ENCODE measurements at regions not wholly inside any gene's neighbourhood (a gene's known extent, or its start where the extent isn't known, plus 50 kb on each side); places are given as distances from the start of the nearest gene placed in this dataset.
"Not testable (repeated sequence)": the region's sequence is repeated elsewhere in the genome, so short reads cannot be mapped to it uniquely, and the experiment has no call there.

GRCh38 chr2:156769802-156770201 lies 333.6 kb downstream of the GPD2 start:
- no peaks in the 10 kb centered on the region for H3K4me1 ChIP-seq
- peaks cover 0 to 32% (median 10%) of the 10 kb centered on the region in 12 donors for H3K9me3 ChIP-seq
- no peak for DNase-seq
- no peaks in the 10 kb centered on the region for H3K27me3 ChIP-seq
- no peak overlapping the region for H3K4me3 ChIP-seq
- H3K27ac ChIP-seq: no peak overlapping the region
- TF ChIP-seq, protein P1, sequence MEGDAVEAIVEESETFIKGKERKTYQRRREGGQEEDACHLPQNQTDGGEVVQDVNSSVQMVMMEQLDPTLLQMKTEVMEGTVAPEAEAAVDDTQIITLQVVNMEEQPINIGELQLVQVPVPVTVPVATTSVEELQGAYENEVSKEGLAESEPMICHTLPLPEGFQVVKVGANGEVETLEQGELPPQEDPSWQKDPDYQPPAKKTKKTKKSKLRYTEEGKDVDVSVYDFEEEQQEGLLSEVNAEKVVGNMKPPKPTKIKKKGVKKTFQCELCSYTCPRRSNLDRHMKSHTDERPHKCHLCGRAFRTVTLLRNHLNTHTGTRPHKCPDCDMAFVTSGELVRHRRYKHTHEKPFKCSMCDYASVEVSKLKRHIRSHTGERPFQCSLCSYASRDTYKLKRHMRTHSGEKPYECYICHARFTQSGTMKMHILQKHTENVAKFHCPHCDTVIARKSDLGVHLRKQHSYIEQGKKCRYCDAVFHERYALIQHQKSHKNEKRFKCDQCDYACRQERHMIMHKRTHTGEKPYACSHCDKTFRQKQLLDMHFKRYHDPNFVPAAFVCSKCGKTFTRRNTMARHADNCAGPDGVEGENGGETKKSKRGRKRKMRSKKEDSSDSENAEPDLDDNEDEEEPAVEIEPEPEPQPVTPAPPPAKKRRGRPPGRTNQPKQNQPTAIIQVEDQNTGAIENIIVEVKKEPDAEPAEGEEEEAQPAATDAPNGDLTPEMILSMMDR (IDR thresholded peaks at IDR 0.05): no peak
- no peak for TF ChIP-seq POLR2A (IDR thresholded peaks at IDR 0.05)
- WGBS, 4 donors: 51 to 67% (median 60%) methylated on average over 1 of the region's 1 CpG
- intact Hi-C loops (cut with DNase I): no loop called here
- H3K36me3 ChIP-seq: no peaks in the 10 kb centered on the region
- no peak for ATAC-seq

DNA sequence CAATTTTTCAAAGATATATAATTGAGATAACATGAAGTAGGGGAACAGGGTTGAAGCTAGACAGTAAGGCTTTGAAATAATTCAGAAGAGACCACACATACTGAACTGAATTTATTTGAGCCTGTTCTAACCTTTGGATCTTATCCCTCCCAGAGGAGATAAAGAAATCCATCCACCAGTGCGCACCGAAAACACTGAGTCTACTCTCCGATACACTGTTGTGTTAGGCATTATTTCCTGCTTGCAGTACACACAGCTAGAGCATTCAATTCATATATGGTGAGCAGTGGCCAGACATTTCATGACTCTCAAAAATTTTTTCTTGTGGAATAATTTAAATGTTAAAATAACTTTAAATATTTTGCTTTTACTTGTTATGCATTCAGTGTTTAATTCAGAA lies 342.7 kb downstream of the GPD2 start:
- Histone ChIP-seq H3K27ac (no peak overlapping the region), H3K27me3 (no peaks in the 10 kb centered on the region), H3K9me3 (peaks cover 0 to 7% (median 0%) of the 10 kb centered on the region in 12 donors), H3K36me3 (no peaks in the 10 kb centered on the region), H3K4me1 (no peaks in the 10 kb centered on the region), H3K4me3 (no peak overlapping the region)
- ATAC-seq: no peak
- no peak for DNase-seq
- intact Hi-C loops (cut with DNase I): no loop called here
- 86 to 93% (median 90%) methylated on average over 3 of the region's 3 CpGs for WGBS, 4 donors
- TF ChIP-seq, protein P1 (IDR thresholded peaks at IDR 0.05): no peak
- TF ChIP-seq POLR2A (IDR thresholded peaks at IDR 0.05): no peak

DNA sequence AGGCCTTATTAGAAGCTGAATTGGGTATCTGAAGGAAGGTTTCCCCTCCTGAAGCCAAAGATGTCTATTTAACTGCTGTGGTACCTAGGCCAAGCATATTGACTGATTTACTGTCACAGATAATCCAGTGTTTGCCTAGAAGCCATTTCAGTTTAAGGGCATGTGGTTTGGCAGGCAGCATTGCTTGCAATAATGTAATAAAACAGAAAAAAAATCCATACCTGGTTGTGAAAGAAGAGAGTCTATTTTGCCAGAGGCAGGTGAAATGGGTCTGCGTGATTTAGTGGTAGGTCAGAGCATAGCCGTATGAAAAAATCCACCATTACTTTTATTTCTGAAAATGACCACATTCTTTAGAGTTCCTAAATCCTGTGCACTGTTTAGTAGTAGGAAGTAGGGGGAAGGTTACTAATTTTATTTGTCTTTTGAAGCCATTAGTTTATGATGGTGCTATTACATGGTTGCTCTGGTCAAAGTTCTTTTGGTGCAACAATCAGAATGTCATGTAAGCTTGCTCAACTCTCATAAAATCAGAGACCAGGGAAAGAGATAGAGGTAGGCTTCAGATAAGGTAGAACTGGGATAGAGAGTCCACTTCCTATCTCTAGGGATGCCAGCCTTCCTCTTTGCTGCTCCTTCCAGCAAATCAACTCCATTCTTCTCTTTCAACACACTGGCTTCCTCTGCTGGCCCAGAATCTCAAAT lies 343.4 kb downstream of the GPD2 start:
- no peak for ATAC-seq
- Histone ChIP-seq H3K4me3 (no peak overlapping the region), H3K27ac (no peak overlapping the region), H3K9me3 (peaks cover 0 to 7% (median 0%) of the 10 kb centered on the region in 12 donors), H3K4me1 (no peaks in the 10 kb centered on the region), H3K27me3 (no peaks in the 10 kb centered on the region), H3K36me3 (no peaks in the 10 kb centered on the region)
- 90 to 98% (median 96%) methylated on average over 2 of the region's 2 CpGs for WGBS, 4 donors
- intact Hi-C loops (cut with DNase I): no loop called here
- DNase-seq: no peak
- TF ChIP-seq POLR2A (IDR thresholded peaks at IDR 0.05): no peak
- TF ChIP-seq, protein P1 (IDR thresholded peaks at IDR 0.05): no peak

DNA sequence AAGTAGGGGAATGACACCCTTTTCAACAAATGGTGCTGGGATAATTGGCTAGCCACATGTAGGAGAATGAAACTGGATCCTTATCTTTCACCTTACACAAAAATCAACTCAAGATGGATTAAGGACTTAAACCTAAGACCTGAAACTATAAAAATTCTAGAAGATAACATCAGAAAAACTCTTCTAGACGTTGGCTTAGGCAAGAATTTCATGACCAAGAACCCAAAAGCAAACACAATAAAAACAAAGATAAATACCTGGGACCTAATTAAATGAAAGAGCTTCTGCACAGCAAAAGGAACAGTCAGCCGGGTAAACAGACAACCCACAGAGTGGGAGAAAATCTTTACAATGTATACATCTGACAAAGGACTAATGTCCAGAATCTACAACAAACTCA lies 345.5 kb downstream of the GPD2 start:
- WGBS, 4 donors: 61 to 68% (median 64%) methylated on average over 2 of the region's 2 CpGs
- DNase-seq; intact Hi-C loops (cut with DNase I): not testable (repeated sequence)

More for the DNA sequence above, 345.5 kb downstream of the GPD2 start:
- not testable (repeated sequence) for H3K4me3 ChIP-seq, H3K27ac ChIP-seq, H3K27me3 ChIP-seq, H3K9me3 ChIP-seq, ATAC-seq, H3K36me3 ChIP-seq, H3K4me1 ChIP-seq

Data from heart left ventricle (tissue), 16 donors.